HG03432 (cell line): ENCODE measurements at regions not wholly inside any gene's neighbourhood (a gene's known extent, or its start where the extent isn't known, plus 50 kb on each side); places are given as distances from the start of the nearest gene placed in this dataset.

Source experiments
- ATAC-seq: cut with Tn5 transposase; IDR thresholded peaks from one replicate; pipeline ENCODE4 v1.9.1; 2021; ENCODE audit warnings: mild to moderate bottlenecking, moderate library complexity; ENCODE audit not compliant: unreplicated experiment

DNA sequence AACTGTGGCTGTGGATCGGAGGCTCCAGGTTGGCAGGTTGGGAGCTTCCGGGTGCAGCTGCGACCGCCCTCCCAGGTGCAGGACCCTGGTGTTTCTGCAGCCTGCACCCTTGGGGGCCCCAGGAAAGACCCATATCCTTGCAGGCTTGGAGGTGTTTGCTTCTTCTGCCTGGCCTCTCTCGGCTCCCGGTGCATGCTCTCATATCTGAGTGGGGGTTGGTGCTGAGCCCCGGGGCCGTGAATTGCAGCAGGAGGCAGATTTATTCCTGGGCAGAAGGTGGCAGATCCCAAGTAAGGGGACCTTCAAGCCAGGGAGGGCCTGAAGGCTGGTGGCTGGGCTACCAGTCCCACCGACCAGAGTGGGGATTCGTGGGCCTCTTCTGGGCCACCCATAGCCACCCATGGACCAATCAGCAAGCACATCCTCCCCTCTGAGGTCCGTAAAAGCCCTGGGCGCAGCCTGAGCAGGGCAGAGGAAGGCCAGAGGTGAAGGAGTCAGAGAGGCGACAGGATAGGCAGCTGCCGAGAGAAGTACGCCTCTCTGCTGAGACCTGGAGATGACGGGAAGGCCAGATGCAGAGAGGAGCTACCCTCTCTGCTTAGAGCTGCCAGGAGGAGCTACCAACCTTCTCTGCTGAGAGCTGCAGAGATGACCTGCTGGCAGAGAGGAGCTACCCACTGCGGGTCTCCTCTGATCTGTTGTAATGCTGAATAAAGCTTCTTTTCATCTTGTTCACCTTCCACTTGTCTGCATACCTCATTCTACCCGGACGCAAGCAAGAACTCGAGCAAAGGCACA is 1279.0 kb upstream of the LRRTM1 start:
- ATAC-seq = no peak

DNA sequence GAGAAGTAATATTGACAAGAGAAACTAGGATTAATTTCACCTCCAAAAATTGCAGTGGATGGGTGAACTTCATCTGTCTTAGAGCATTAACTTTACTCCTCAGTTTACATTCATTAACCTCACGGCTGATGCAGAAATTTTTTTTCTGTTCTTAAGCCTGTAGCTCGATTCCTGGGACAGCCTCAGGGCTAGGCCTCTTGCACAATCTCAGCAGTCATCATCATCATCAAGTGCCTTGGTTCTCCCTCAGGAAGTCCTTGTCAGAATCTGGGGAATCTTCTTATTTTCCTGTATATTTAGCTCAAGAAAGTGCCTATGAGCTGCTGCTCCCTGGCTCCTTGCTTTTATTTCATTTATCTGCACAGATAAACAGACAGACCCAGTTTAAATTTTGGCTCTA is 1272.2 kb upstream of the LRRTM1 start:
- no peak for ATAC-seq

DNA sequence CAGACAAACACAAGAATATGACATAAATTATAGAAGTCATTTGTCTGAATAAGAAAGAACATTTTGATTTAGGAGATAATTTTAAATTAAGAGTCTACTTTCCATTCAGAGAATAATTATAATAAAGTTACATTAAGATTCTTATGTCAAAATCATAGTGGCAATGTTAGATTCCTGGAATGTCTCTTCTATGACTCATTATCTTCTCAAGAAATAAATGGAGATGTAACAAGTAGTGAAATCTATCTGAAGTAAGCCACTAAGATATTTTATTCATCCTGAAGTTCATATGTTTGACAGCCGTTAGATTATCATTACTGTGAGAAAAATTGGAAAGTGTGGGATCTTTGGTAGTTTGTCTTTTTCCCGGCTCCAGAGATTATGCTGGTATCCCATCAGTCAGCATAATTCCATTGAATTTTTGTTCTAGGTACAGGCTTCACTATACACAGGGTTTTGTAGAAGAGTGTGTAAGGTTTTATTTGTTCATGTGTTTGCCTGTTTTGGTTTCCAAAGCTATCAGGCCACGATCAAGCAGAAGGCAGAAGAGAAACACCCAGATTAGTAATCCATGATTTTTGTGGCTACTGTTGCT is 1246.6 kb upstream of the LRRTM1 start:
- ATAC-seq = no peak

DNA sequence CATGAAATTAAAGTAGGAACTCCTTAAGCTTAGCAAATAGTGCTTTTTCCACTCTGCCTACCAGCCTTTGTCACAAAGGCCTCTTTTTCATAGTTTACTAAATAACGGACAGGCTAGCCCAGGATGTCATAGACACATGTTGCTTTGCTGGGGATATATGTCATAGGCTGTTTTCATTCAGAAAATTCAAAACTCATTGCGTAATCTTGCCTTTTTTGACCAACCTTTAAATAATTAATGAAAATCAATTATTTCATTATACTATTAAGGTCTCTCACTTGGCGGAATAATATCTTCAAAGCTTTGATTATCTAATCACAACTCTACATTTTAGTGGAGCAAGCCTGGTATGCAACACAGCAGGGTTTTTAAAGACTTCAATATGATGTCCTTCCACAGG is 1245.7 kb upstream of the LRRTM1 start:
- ATAC-seq = no peak

DNA sequence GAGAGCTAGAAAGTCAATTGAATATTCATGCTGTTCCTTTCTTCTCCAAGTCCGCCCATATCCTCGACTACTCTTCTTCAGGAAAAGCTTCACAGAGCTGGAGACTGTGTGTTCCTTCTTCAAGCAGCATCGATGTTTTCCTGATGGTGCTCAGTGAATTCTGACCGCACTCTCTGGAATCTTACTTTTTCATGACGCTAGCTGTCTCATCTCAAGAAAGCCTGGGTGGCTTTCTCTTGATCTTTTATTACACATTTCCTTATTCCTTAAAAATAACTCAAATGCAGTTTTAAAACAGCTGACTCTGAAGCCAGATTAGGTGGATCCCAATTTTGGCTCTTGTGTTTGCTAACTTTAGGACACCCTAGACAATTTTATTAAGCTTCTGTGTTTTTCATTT is 1245.1 kb upstream of the LRRTM1 start:
- ATAC-seq = no peak

DNA sequence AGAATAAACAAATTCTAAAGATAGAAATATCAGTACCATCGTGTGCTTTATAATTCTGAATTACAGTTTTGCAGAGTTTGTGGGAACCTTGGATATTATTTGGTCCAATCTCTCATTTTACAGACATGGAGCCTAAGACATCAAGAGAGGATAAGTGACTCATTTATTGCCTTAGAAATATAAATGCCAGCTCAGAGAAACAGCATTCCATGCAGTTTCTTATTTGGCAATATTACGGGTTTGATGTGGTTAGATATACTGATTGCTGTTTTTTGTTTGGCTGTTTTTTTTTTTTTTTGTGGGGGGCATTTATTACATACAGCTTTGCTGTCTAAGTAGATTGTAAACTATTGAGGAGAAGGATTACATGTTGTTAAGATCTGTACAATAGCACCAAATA is 1241.1 kb upstream of the LRRTM1 start:
- no peak for ATAC-seq

DNA sequence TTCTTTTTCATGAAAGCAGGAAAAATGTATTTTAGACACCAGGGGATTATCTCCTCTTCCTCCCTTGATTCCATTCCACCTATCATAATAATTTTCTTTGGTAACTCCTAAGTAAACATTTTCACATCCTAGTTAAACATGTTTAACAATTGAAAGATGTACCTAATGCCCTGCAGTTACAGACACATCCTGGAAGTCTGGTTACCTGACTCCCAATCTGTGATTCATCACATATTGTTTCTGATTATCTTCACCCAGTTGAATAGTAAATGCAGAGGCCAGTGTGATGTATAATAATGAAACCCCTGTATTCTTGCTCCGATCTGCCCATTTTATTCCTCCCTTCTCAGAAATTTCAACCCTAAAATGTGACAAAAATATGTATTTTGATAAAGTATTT is 1237.6 kb upstream of the LRRTM1 start:
- ATAC-seq = no peak

DNA sequence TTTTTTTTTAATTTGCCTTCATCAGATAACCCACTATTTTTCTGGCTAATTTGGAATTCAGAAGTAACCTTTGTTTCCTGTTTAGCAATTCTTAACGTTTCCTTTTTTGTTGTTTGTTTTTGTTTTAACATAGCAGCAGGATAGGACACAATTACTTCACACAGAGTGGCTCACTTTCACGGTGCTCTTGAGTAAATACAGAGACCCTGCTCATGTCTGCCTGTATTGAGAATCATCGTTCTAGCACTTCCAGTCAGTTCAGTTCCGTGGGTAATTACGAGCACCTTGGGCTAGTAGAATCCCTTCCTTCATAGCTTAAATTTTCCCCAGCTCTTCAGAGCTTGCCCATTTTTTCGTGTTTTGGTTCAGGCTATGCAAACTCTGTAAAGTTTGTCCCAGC is 1225.4 kb upstream of the LRRTM1 start:
- no peak for ATAC-seq

DNA sequence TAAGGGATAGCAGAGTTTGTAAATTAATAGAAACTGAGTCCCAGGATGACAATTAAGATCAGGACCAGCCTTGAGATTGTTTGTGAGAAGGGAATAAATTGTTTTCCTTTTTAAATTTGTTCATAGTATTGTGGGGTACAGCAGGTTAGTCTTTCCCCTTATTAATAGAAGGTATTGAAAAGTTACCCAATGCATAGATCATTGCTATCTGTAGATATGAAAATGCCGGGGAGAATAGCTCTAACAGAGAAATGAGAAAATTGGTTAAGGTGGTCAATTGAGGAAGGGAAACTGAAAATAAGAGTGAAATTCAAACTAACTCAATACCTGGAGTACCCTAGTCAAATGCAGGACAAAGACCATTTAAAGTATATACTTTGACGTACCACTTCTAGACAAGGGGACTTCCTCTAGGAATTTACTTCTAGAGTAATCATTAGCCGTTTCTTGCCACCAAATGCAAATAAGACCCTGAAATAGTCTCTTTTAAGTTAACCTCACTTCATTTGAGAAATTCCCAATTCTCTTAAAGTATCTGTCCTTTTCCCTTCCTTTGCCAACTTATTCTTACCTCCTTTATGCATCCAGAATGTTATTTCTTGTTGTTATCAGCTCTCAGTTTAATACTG is 1224.4 kb upstream of the LRRTM1 start:
- peak; percentile 92 for ATAC-seq

DNA sequence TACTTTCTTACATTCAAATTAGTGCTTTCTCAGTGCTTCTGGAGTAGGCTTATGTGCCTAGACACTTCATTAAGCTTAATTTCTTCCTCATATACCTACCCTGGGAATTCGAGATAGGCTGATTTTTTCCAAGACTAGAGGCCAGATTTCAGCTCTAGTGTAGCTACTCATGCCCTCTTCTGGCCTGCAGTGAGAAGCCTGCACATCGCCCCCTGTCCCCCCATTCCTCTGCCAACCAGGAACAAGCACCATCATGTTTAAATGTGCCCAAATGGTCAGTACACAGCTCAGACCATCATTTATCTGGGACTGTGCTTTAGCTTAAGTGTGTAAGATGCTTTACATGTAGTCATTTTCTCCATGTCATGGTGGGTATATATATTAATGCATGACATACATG is 1218.8 kb upstream of the LRRTM1 start:
- no peak for ATAC-seq

DNA sequence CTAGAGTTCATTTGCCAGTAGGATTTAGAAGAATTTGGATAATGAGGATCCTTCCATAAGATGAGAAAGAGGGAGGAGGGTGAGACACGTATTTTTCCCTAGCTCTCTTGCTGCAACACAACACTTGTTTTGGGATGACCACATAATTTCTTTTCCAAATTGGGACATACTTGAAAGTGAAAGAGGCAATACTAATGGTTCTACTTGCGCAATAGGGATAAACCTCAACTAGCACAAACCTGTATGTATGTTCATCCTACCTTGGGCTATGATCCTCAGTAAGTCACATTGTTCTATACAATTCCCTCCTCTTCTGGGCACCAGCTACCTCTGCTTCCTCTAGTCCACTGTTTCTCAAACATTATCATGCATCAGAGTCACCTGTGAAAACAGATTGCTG is 1208.8 kb upstream of the LRRTM1 start:
- no peak for ATAC-seq

DNA sequence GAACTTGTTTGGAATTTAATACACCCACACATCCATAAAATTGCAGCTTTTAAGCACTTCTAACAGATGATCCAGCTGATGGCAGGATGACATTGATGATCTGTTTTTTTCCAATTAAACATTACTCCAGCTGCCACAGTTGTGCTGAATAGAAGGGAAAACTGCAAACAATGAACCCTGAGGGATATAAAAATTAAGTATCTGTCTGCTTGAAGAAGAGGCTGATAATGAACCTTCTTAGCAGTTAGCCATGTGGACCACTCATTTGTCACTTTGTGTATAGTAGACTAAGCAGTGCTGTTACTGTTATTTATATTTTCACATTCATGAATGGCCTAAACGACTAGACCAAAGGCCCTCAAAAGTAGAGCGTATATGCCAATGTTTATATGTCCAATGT is 1201.0 kb upstream of the LRRTM1 start:
- ATAC-seq = no peak

DNA sequence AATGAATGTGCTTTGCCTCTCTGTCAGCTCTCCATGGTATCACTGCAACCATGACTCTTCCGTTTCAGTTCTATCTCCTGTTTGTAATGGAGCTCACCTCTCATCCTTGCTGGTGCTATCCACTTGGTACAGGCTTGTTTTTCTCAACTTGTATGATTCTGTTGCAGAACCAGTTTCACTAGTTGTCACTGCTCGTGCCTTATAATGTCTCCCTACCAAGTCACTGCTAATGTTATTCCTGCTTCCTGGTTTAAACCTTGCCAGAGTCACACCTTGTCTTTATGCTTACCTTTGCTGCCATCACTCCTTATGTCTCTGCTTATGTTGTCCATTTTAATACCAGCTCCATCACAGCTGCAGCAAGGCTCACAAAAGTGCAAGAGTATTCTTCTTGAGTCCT is 1191.0 kb upstream of the LRRTM1 start:
- ATAC-seq = no peak

DNA sequence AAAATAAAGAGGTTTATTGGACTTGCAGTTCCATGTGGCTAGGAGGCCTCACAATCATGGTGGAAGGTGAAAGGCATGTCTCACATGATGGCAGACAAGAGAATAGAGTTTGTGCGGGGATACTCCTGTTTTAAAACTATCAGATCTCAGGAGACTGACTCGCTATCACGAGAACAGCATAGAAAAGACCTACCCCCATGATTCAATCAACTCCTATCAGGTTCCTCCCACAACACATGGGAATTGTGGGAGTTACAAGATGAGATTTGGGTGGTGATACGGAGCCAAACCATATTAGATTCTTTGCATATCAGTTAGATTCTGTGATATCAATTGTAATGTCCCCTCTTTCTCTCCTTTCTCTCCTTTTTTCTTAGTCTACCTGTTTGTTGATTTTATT is 1178.7 kb upstream of the LRRTM1 start:
- ATAC-seq = no peak

DNA sequence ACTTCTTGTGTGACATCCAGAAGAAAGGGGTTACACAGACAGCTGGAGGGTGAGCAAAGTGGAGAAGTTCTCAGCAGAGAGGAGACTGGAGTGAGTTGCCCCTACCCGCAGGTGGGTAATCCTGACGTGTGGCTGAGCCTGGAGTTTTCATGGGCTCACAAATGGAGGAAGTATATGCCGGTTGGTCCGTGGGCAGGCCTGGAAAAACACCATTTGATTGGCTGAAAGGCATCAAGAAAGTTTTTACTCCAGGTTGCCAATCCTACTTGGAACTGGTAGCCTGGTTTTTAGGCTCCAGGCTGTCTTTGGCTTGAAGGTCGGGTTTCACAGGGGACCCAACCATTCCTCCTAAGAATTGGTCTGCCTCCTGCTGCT is 1177.4 kb upstream of the LRRTM1 start:
- no peak for ATAC-seq

DNA sequence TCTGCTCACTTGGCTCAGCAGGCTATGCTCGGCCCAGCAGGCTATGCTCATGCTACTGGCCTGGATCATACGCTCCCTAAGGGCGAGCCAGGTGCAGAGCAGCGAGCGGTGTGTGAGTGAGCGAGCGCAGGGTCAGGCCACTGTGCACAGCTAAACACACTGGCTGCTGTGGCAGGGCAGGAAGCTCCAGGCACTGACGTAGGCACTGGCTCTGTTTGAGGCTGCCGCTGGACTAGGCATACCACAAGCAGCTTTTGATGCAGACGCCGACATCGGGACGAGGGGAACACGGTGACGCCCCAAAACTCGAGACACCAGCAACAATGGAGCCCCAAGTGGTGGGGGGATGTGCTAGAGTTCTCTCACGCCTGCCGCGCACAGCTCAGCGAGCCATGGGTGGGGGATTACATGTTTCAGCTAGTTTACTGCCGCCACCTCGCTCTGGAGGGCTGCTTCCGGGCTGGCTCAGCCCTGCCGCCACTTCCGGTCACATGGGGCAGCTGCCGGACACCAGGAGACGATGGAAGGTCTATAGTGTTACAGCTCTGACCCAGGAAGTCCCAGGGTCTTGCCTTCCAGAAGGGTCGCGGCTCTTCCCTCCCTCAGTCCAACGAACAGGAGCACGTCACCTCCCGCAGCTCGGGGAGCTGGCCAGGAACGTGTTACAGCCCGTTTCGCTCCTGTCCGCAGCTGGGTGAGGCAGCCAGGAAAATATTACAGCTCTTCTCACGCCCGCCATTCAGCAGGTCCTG is 1176.9 kb upstream of the LRRTM1 start:
- no peak for ATAC-seq

DNA sequence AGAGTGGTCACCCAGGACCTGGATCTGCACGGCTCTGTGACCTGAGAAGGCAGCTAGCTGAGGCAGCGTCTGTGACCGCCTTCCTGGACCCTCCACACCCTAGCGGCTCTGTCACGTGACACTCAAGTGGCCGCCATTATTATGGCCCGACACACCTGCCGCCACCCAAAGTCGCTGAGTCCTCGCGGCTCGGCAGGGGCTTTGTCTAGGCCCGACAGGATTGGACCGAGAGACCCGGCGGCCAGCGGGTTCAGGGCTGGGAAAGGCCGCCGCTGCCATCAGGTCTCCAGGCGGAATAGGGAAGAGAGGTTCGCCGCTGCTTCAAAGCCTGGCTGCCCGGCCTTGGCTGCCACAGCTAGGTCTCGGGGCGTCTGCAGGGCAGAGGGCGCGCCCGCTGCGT is 1162.5 kb upstream of the LRRTM1 start:
- no peak for ATAC-seq

DNA sequence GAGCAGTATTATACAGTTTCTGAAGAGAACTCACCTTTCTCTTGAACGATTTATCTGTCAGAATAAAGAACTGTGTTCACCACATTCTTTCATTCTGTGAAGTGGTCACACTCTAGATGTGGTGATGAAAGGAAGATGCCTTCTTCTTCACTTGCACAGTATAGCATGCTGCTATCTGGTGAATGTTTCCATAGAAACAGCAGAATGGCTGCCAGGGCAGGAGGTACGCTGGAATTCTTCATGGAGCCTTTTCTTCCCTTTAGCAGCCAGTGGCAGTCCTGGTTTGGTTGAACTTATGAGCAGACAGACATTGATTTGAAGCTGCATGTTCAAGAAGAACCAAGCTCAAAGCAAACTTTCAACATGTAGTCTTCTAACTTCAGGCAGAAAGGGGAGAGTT is 1157.9 kb upstream of the LRRTM1 start:
- no peak for ATAC-seq

DNA sequence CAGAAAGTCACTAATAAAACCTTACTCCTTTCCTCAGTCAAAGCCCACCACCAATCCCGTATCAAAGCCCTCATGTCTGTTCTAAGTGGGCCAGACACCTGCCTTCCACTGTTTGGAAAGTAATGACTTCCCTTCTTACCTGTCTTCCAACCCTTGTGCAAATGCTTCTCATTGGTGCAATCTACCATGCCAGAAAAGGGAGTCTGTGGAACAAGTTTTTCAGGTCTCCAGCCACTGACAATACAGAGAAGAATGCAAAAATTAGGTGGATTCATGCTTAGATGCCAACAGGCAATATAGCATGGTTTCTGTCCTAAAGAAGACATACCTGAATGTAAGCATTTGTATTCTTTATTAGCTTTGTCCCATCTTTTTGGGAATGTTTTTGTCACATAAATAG is 1140.6 kb upstream of the LRRTM1 start:
- ATAC-seq = no peak

DNA sequence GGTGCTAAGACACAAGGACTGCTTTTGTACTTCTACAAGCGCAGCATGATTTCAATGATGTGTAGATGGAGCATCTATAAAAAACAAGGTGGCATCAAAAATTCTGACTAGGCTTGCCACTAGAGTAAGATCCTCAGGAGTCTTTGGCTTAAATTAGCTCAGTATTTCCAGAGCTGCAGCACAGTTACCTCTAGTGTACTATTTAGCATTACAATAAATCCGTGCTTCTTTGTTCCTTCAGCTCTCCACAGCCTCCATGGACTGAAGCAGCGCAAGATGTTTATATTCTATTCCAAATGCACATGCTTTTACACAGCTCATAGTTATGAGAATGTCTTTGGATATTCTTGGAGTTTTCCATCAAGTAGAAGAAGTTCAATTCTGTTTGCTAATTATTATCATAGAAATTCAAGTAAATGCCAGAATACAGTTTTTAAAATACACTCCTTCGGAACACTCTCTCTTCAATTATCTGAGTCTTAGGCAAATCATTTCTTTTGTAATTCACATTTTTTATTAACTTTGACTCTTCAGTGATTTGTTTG is 1133.0 kb upstream of the LRRTM1 start:
- no peak for ATAC-seq

DNA sequence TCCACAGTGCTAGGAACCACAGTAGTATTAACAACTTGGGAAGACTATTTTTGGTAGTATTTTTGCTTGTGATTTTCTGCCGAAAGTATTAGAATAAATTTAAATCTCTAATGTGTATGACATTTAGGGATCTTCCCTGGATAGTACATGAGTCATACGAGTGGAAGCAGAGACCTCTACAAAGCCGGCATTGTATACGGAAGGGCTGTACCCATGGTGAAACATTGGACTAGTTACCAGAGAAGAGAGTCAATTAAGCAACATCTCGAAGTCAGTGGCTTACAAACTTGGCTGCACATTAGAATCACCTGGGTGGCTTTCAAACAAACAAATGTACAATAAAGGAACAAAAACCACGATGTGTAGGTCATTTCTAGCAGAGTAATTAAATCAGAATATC is 1131.7 kb upstream of the LRRTM1 start:
- no peak for ATAC-seq

DNA sequence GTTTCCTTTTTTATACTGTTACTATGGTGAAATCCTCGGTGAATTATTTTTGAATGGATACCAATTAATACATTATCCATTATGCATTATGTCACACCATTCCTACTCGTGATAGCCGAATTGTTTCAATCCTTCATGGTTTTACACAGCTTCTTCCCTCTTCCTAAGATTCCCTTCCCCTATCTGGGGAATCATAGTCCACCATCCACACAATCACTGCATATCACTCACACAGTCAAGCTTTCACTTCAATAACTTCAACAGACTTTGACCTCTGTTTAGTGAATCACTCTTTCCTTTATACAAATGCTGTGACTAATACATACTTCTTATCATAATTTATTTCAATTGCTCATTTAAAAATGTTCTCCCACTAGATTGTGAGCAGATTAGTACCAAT is 1108.1 kb upstream of the LRRTM1 start:
- no peak for ATAC-seq
